Fibroblast of pulmonary artery (primary cell): ENCODE measurements at regions not wholly inside any gene's neighbourhood (a gene's known extent, or its start where the extent isn't known, plus 50 kb on each side); places are given as distances from the start of the nearest gene placed in this dataset.
"Not testable (repeated sequence)": the region's sequence is repeated elsewhere in the genome, so short reads cannot be mapped to it uniquely, and the experiment has no call there.

Experiments
- DNase-seq: peaks from one replicate; pipeline ENCODE4 v3.0.0-alpha.2; 2010; ENCODE audit warnings: low read depth
- H3K4me3 ChIP-seq: replicated peaks from 2 replicates; pipeline ENCODE4 v1.5.1; 2011; ENCODE audit warnings: low read depth, mild to moderate bottlenecking, control low read depth, low read length, moderate library complexity
- CTCF ChIP-seq: IDR thresholded peaks from 2 replicates; pipeline ENCODE4 v1.5.1; 2011; ENCODE audit warnings: mild to moderate bottlenecking, control low read depth, low read length, inconsistent platforms; ENCODE audit errors: missing control alignments

- no peak overlapping the region for H3K4me3 ChIP-seq
- TF ChIP-seq CTCF: no peak
- DNase-seq: no peak
These were observed 201.3 kb downstream of the HTR1A start for GRCh38 chr5:63760965-63761364.

- no peak for TF ChIP-seq CTCF
- no peak overlapping the region for H3K4me3 ChIP-seq
- DNase-seq: no peak
These were observed 219.0 kb downstream of the HTR1A start for GRCh38 chr5:63743096-63743798.

- not testable (repeated sequence) for H3K4me3 ChIP-seq, DNase-seq
These were observed 229.4 kb downstream of the HTR1A start for GRCh38 chr5:63732880-63733279.

GRCh38 chr5:63727583-63727982 lies 234.7 kb downstream of the HTR1A start:
- no peak for TF ChIP-seq CTCF
- no peak for DNase-seq
- H3K4me3 ChIP-seq: no peak overlapping the region

GRCh38 chr5:63726496-63726895 lies 235.7 kb downstream of the HTR1A start:
- DNase-seq: no peak
- no peak overlapping the region for H3K4me3 ChIP-seq
- no peak for TF ChIP-seq CTCF

- DNase-seq: no peak
- no peak for TF ChIP-seq CTCF
- no peak overlapping the region for H3K4me3 ChIP-seq
These were observed 243.1 kb downstream of the HTR1A start for GRCh38 chr5:63719147-63719546.

- H3K4me3 ChIP-seq: no peak overlapping the region
- TF ChIP-seq CTCF: no peak
- DNase-seq: no peak
These were observed 262.0 kb downstream of the HTR1A start for GRCh38 chr5:63700241-63700640.
